ENCODE measurements at regions not wholly inside any gene's neighbourhood (a gene's known extent, or its start where the extent isn't known, plus 50 kb on each side); places are given as distances from the start of the nearest gene placed in this dataset.
"Not testable (repeated sequence)": the region's sequence is repeated elsewhere in the genome, so short reads cannot be mapped to it uniquely, and the experiment has no call there.

DNA sequence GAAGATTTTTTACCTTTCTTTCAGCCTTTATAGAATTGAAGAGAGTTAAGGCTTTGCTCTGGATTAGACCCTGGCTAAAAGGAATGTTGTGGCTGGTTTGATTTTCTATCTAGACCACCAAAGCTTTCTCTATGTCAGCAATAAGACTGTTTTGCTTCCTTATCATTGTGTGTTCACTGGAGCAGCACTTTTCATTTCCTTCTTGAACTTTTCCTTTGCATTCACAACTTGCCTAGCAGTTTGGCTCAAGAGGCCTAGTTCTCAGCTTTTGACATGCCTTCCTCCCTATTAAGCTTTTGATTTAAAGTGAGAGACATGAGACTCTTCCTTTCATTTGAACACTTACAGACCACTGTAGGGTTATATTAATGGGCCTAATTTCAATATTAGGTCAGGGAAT, 64.1 kb upstream of the USP15 start:
- TF ChIP-seq, protein P1, sequence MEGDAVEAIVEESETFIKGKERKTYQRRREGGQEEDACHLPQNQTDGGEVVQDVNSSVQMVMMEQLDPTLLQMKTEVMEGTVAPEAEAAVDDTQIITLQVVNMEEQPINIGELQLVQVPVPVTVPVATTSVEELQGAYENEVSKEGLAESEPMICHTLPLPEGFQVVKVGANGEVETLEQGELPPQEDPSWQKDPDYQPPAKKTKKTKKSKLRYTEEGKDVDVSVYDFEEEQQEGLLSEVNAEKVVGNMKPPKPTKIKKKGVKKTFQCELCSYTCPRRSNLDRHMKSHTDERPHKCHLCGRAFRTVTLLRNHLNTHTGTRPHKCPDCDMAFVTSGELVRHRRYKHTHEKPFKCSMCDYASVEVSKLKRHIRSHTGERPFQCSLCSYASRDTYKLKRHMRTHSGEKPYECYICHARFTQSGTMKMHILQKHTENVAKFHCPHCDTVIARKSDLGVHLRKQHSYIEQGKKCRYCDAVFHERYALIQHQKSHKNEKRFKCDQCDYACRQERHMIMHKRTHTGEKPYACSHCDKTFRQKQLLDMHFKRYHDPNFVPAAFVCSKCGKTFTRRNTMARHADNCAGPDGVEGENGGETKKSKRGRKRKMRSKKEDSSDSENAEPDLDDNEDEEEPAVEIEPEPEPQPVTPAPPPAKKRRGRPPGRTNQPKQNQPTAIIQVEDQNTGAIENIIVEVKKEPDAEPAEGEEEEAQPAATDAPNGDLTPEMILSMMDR (IDR thresholded peaks at IDR 0.05), result no peak
- TF ChIP-seq POLR2A (IDR thresholded peaks at IDR 0.05), result no peak
- Histone ChIP-seq H3K27ac (no peak overlapping the region), H3K27me3 (peaks cover 6% of the 10 kb centered on the region), H3K4me3 (no peak overlapping the region), H3K4me1 (replicated peaks in 1 of 2) (peaks cover 14 to 15% of the 10 kb centered on the region in 2 donors), H3K36me3 (replicated peaks in 1 of 2) (no peaks in the 10 kb centered on the region), H3K9me3 (replicated peaks in 1 of 3) (no peaks in the 10 kb centered on the region)
- intact Hi-C loops (cut with DNase I), result no loop called here
- no peak for DNase-seq

DNA sequence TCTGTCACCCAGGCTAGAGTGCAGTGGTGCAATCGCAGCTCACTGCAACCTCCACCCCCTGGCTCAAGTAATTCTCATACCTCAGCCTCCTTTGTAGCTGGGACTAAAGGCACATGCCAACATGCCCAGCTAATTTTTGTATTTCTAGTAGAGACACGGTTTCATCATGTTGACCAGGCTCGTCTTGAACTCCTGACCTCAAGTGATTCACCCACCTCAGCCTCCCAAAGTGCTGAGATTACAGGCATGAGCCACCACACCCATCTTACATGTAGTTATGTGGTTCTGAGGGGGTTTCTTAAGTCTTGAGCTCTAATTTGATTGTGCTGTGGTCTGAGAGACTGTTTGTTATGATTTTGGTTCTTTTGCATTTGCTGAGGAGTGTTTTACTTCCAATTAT, 57.3 kb upstream of the USP15 start:
- H3K27me3 ChIP-seq; DNase-seq; H3K4me1 ChIP-seq (replicated peaks in 1 of 2); H3K36me3 ChIP-seq (replicated peaks in 1 of 2); H3K27ac ChIP-seq; H3K9me3 ChIP-seq (replicated peaks in 1 of 3); intact Hi-C loops (cut with DNase I); H3K4me3 ChIP-seq: not testable (repeated sequence)
- WGBS, 4 donors, result 80 to 94% (median 82%) methylated on average over 3 of the region's 3 CpGs

DNA sequence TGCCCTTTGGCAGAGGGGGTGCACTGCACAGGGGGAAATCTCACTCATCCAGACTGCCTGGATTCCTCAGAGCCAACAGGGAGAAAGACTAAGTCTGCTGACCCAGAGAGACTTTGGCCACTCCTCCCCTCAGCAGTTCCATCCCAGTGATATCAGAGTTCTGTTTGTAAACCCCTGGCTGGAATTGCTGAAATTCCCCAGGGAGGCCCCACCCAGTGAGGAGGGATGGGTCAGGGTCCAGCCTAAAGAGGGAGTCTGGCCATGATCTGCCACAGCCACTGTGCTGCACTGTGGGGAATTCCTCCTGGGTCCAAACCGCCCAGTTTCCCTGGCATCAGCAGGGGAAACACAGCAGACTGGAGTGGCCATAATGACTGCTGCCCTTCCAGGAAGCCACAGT, 54.9 kb upstream of the USP15 start:
- Histone ChIP-seq H3K36me3 (replicated peaks in 1 of 2) (no peaks in the 10 kb centered on the region), H3K9me3 (replicated peaks in 1 of 3) (no peaks in the 10 kb centered on the region), H3K27me3 (no peaks in the 10 kb centered on the region), H3K27ac (no peak overlapping the region), H3K4me3 (no peak overlapping the region), H3K4me1 (replicated peaks in 1 of 2) (peaks cover 0 to under 1% of the 10 kb centered on the region in 2 donors)
- TF ChIP-seq, protein P1 (IDR thresholded peaks at IDR 0.05), result no peak
- no peak for TF ChIP-seq POLR2A (IDR thresholded peaks at IDR 0.05)
- intact Hi-C loops (cut with DNase I), result no loop called here
- DNase-seq, result no peak
- 71 to 100% (median 88%) methylated on average over 1 of the region's 1 CpG for WGBS, 4 donors

DNA sequence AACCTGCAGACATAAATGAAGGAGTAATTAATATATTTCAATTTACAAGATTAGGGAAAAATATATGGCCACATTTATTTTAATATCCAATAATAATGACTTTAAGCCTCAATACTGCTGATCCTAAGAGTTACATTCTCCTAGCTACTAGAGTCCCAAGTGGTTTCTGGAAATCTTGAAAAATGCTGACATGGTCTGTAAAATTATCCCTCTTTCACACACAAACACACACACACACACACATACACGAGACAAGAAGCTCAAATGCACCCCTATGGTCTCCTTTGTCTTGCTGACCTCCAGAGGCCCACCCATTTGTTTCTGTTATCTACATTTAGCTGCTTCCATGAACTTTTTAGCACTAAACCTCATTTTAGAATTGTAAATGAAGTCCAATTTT, 53.0 kb upstream of the USP15 start:
- Histone ChIP-seq H3K4me1 (replicated peaks in 1 of 2) (peaks cover 0 to 4% of the 10 kb centered on the region in 2 donors), H3K9me3 (replicated peaks in 1 of 3) (no peaks in the 10 kb centered on the region), H3K27ac (no peak overlapping the region), H3K36me3 (replicated peaks in 1 of 2) (no peaks in the 10 kb centered on the region), H3K27me3 (no peaks in the 10 kb centered on the region), H3K4me3 (no peak overlapping the region)
- no peak for TF ChIP-seq POLR2A (IDR thresholded peaks at IDR 0.05)
- TF ChIP-seq, protein P1 (IDR thresholded peaks at IDR 0.05), result no peak
- intact Hi-C loops (cut with DNase I), result no loop called here
- WGBS, 4 donors, result 73 to 78% (median 75%) methylated on average over 1 of the region's 1 CpG
- no peak for DNase-seq

Small RNA genes in the stretch of these regions (small RNA-seq; reads per million reads assigned to genes)
- gene RF00019, result 0 reads per million in 2 donors
- 0 reads per million in 2 donors for gene RF00413

Data from adrenal gland (tissue), 9 donors.